Left ventricle myocardium inferior (tissue), 1 donor: ENCODE measurements at regions not wholly inside any gene's neighbourhood (a gene's known extent, or its start where the extent isn't known, plus 50 kb on each side); places are given as distances from the start of the nearest gene placed in this dataset.

ENCODE experiments used
- DNase-seq: peaks from one replicate; pipeline ENCODE4 v3.0.0-alpha.2; 2020
- H3K27ac ChIP-seq: fragments of 200-600 bp; replicated peaks from 2 replicates; pipeline ENCODE4 v1.8.0; 2021
- H3K27me3 ChIP-seq: fragments of 200-600 bp; 2 replicates; pipeline ENCODE4 v1.8.0; 2021; ENCODE audit warnings: low read depth
- H3K36me3 ChIP-seq: fragments of 200-600 bp; 2 replicates; pipeline ENCODE4 v1.8.0; 2021
- H3K4me1 ChIP-seq: fragments of 200-600 bp; 2 replicates; pipeline ENCODE4 v1.8.0; 2021
- H3K4me3 ChIP-seq: fragments of 200-600 bp; 2 replicates; pipeline ENCODE4 v1.8.0; 2021; ENCODE audit warnings: mild to moderate bottlenecking, moderate library complexity
- H3K9me3 ChIP-seq: fragments of 200-600 bp; replicated peaks from 2 replicates; pipeline ENCODE4 v1.8.0; 2021
- intact Hi-C: fragments of 100-400 bp; cut with micrococcal nuclease; formaldehyde crosslinking; loops from one replicate; pipeline ENCODE4 v1.11.0; 2022
- TF ChIP-seq, protein P1 (sequence below): fragments of 200-600 bp; IDR thresholded peaks from 2 replicates; pipeline ENCODE4 v1.8.0; 2021; ENCODE audit warnings: antibody characterized with exemption, mild to moderate bottlenecking, borderline replicate concordance
- donor health status: DM: no; HTN: yes; CAD: no; lungs with severe emphysema.

- no peaks in the 10 kb centered on the region for H3K27me3 ChIP-seq
- H3K27ac ChIP-seq: no peak overlapping the region
- H3K4me1 ChIP-seq: no peaks in the 10 kb centered on the region
- TF ChIP-seq, protein P1, sequence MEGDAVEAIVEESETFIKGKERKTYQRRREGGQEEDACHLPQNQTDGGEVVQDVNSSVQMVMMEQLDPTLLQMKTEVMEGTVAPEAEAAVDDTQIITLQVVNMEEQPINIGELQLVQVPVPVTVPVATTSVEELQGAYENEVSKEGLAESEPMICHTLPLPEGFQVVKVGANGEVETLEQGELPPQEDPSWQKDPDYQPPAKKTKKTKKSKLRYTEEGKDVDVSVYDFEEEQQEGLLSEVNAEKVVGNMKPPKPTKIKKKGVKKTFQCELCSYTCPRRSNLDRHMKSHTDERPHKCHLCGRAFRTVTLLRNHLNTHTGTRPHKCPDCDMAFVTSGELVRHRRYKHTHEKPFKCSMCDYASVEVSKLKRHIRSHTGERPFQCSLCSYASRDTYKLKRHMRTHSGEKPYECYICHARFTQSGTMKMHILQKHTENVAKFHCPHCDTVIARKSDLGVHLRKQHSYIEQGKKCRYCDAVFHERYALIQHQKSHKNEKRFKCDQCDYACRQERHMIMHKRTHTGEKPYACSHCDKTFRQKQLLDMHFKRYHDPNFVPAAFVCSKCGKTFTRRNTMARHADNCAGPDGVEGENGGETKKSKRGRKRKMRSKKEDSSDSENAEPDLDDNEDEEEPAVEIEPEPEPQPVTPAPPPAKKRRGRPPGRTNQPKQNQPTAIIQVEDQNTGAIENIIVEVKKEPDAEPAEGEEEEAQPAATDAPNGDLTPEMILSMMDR: no peak
- DNase-seq: no peak
- no peaks in the 10 kb centered on the region for H3K36me3 ChIP-seq
- H3K4me3 ChIP-seq: no peak overlapping the region
- no peaks in the 10 kb centered on the region for H3K9me3 ChIP-seq
- intact Hi-C loops: no loop called here
Observed at GRCh38 chr2:192570788-192571187, 376.1 kb upstream of the TMEFF2 start.

GRCh38 chr2:192566863-192567262 is 372.1 kb upstream of the TMEFF2 start:
- H3K4me3 ChIP-seq: no peak overlapping the region

GRCh38 chr2:192560326-192560725 is 365.6 kb upstream of the TMEFF2 start:
- no peak for DNase-seq
- Histone ChIP-seq H3K27ac (no peak overlapping the region), H3K4me3 (no peak overlapping the region), H3K36me3 (no peaks in the 10 kb centered on the region), H3K27me3 (no peaks in the 10 kb centered on the region), H3K9me3 (no peaks in the 10 kb centered on the region), H3K4me1 (no peaks in the 10 kb centered on the region)
- intact Hi-C loops: no loop called here
- TF ChIP-seq, protein P1: no peak

More at GRCh38 chr2:192566863-192567262, 372.1 kb upstream of the TMEFF2 start:
- Histone ChIP-seq H3K27ac (no peak overlapping the region), H3K9me3 (no peaks in the 10 kb centered on the region), H3K27me3 (no peaks in the 10 kb centered on the region), H3K36me3 (no peaks in the 10 kb centered on the region), H3K4me1 (no peaks in the 10 kb centered on the region)
- DNase-seq: no peak
- TF ChIP-seq, protein P1: no peak
- intact Hi-C loops: no loop called here

DNA sequence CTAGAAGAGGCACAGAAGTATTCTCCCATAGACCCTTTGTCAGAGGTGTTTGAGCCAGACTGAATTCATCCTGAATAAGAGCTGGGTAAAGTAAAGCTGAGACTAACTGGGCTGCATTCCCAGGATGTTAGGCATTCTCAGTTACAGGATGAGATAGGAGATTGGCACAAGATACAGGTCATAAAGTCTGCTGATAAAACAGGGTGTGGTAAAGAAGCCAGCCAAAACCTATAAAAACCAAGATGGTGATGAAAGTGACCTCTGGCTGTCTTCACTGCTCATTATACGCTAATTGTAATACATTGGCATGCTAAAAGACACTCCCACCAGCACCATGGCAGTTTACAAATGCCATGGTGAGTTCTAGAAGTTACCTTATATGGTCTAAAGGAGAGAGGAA is 364.9 kb upstream of the TMEFF2 start:
- Histone ChIP-seq H3K36me3 (no peaks in the 10 kb centered on the region), H3K9me3 (no peaks in the 10 kb centered on the region), H3K4me1 (no peaks in the 10 kb centered on the region), H3K4me3 (no peak overlapping the region), H3K27ac (no peak overlapping the region), H3K27me3 (no peaks in the 10 kb centered on the region)
- no peak for DNase-seq
- intact Hi-C loops: no loop called here
- TF ChIP-seq, protein P1: no peak

DNA sequence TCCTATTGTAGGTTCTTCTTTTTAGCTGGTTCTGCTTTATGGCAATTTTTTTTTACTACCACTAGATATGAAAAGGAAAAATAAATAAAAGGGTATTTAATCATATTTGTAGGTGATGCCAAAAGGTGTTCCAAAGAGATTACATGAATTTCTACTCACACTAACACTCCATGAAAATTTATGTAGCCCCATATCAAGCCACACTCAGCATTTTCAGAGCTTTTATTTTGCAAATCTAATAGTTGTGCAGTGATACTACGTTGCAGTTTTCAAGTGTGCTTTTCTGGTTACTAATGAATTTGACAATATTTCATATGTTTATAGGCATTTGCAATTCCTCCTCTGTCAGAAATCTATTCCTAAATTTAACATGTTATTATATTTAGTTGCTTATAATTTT is 363.9 kb upstream of the TMEFF2 start:
- H3K27me3 ChIP-seq: no peaks in the 10 kb centered on the region
- intact Hi-C loops: no loop called here
- H3K36me3 ChIP-seq: no peaks in the 10 kb centered on the region
- no peaks in the 10 kb centered on the region for H3K9me3 ChIP-seq
- DNase-seq: no peak
- no peak overlapping the region for H3K4me3 ChIP-seq
- H3K27ac ChIP-seq: no peak overlapping the region
- no peaks in the 10 kb centered on the region for H3K4me1 ChIP-seq
- TF ChIP-seq, protein P1: no peak

GRCh38 chr2:192555740-192556139 is 361.0 kb upstream of the TMEFF2 start:
- Histone ChIP-seq H3K4me1 (no peaks in the 10 kb centered on the region), H3K27ac (no peak overlapping the region), H3K9me3 (no peaks in the 10 kb centered on the region), H3K4me3 (no peak overlapping the region), H3K27me3 (no peaks in the 10 kb centered on the region), H3K36me3 (no peaks in the 10 kb centered on the region)
- TF ChIP-seq, protein P1: no peak
- intact Hi-C loops: no loop called here
- DNase-seq: no peak
